IPS DF 4.7 (cell line): ENCODE measurements at regions not wholly inside any gene's neighbourhood (a gene's known extent, or its start where the extent isn't known, plus 50 kb on each side); places are given as distances from the start of the nearest gene placed in this dataset.
"Not testable (repeated sequence)": the region's sequence is repeated elsewhere in the genome, so short reads cannot be mapped to it uniquely, and the experiment has no call there.

Experiments
- DNase-seq: peaks from one replicate; pipeline ENCODE4 v3.0.0-alpha.2; 2013; ENCODE audit warnings: low spot score; ENCODE audit errors: extremely low read depth

- no peak for DNase-seq
Observed at GRCh38 chr7:142535123-142535779, 214.0 kb upstream of the PRSS1 start.

GRCh38 chr7:142534726-142535122 lies 214.5 kb upstream of the PRSS1 start:
- DNase-seq = no peak

DNA sequence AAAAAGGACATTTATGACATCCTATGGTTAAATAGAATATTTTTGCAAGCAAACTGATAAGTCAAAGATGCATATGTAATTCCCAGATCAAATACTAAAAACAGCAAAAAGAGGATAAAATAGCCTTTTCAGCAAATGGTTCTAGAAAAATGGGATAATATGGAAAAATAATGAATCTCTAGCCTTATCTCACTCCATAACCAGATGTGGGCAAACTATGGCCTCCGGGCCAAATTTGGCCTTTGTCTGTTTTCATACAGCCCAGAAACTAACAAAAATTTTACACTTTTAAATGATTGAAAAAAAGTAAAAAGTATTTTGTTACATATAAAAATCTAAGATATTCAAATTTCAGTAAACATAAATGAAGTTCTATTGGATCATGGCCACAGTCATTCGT lies 215.4 kb upstream of the PRSS1 start:
- DNase-seq = no peak

DNA sequence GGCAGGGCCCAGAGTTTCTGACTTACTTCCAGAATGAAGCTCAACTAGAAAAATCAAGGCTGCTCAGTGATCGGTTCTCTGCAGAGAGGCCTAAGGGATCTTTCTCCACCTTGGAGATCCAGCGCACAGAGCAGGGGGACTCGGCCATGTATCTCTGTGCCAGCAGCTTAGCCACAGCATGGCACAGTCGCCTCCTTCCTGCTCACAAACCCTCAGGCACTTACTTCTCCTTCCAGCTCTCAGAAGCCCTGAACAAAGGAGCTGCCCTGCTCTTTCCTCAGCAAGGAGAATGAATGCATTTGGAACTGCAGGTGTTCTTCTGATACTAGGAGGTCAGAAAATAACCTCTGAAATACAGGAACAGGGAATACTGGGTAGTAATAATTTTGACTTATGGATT lies 219.7 kb upstream of the PRSS1 start:
- no peak for DNase-seq

DNA sequence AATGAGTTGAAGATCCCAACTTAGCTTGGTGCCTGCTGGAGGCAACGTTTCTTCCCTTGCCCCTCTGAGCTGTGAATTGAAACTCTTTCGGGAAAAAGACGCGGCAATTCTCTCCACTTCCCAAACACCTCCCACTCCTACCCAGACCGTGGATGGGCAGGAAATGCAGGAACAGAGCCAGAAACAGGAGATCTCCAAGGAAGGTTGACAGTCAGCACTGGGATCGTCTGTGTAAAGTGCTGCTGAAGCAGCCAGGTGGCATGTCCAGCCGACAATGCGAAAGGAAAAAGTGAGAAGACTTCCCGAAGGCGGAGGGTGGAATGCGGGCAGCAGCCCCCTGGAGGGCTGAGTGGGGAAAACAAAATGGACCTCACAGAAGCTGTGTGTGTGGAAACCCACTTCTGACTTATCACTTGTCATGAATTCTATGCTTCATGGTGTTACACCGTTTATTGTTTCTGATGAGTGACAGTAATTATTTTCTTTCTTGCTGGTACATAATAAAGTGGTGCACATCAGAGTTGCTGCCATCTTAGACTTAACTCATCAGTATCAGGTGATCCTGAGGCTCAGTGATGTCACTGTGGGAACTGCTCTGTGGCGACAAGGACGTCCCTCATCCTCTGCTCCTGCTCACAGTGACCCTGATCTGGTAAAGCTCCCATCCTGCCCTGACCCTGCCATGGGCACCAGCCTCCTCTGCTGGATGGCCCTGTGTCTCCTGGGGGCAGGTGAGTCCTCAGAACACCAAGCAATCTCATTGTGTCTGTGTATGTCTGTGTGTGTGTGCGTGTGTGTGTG lies 220.5 kb upstream of the PRSS1 start:
- no peak for DNase-seq

GRCh38 chr7:142523821-142524460 lies 225.3 kb upstream of the PRSS1 start:
- no peak for DNase-seq

DNA sequence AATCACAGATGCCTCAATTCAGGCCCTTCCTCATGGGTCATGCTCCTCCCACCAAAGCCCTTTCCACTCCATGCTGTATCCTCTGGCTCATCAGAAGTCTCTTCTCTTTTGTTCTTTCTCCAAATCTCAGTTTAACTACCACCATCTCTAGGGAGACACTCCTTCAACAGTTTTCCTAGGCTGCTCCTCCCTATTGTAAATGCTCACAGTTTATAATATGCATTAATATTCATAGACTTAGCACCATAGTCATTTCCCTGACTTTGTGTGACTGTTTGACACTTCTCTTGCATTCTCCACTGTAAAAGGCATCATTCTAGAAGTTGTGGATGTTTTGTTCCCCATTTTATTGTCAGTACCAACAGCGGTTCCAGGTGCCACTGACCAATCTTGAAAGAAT lies 226.5 kb upstream of the PRSS1 start:
- no peak for DNase-seq

DNA sequence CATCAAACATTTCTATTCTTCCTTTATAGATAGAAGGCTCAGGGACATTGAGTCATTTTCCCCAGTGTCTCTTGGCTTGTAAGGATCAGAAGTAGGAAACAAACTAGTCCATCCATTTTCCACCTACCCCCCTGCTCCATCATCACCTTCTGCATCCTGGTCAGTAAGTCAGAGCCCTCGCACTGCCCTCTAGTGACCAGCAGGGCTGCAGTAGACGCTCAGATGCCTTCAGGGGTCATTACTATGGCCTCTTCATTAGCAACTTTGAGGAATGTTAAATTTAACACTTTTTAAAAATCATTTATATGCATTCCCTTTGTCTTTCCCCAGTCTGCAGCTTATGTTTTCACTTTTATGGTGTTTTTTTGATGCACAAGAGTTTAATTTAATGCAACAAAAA lies 228.4 kb upstream of the PRSS1 start:
- not testable (repeated sequence) for DNase-seq

DNA sequence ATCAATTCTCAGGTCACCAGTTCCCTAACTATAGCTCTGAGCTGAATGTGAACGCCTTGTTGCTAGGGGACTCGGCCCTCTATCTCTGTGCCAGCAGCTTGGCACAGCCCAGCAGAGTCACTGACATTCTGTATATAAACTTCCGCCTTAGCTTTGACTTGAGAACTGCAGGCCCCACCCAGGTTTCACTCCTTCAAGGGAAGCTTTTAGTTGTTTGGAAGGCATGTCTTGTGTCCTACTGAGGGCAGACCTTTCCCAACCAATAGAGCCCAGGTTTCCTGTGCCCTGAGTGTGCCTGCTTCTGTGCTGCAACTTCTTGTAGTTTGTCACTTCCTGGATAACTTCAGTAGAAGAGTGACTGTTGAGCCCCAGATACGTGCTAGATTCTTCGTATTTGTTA lies 228.8 kb upstream of the PRSS1 start:
- not testable (repeated sequence) for DNase-seq

GRCh38 chr7:142519079-142520078 lies 229.9 kb upstream of the PRSS1 start:
- no peak for DNase-seq

DNA sequence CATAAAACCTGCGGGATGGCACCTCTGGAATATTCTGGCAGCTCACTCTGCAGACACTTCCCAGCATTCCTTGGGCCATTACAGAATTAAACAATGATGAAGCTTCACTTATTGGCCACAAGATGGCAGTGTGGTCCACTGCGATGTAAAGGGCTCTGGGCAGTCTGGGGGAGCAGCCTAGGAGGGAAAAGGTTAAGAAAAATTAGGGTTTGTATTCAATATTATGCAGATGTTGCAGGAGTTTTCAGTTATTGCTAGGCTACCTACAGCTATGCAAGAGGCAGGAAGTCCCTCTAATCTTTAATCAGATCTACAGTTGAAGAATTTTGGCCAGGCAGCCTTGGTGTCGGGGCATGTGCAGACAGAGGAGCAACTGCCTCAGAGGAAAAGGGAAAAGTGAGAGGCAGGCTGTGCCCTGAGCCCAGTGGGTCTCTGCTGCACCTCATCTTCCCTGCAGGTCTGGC lies 233.2 kb upstream of the PRSS1 start:
- DNase-seq = no peak

DNA sequence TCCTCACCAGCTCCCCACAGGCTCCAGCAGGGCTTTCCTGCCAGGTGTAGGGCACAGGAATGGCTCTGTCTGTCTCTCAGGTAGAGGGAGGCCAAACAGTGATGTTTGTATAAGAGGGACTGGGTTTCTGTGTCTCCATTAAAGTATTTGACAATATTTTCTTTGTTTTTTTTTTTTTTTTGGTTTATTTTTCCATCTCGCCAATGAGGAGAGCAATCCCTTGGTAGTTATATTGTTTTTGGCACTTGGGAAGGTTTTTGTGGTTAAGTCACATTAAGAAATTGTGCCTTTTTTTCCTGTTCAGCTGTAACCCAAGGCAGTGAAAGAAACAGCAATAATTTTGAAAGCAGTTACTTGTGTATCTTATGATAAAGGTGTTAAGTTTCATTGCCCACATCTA lies 234.6 kb upstream of the PRSS1 start:
- not testable (repeated sequence) for DNase-seq

GRCh38 chr7:142513178-142513955 lies 235.9 kb upstream of the PRSS1 start:
- DNase-seq = no peak

- DNase-seq = no peak
Observed at GRCh38 chr7:142511801-142512200, 237.5 kb upstream of the PRSS1 start.

DNA sequence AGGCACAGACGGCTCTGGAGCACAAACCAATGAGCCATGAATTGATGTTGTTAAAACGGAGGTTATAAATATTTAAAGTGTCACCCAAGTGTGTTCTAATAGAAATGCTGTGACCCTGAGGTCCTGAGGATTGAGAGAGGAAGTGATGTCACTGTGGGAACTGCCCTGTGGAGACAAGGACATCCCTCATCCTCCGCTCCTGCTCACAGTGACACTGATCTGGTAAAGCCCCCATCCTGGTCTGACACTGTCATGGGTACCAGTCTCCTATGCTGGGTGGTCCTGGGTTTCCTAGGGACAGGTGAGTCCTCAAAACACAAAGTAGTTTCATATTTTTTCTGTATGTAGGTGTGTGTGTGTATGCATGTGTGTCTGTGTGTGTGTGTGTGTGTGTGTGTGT lies 237.9 kb upstream of the PRSS1 start:
- DNase-seq = no peak

DNA sequence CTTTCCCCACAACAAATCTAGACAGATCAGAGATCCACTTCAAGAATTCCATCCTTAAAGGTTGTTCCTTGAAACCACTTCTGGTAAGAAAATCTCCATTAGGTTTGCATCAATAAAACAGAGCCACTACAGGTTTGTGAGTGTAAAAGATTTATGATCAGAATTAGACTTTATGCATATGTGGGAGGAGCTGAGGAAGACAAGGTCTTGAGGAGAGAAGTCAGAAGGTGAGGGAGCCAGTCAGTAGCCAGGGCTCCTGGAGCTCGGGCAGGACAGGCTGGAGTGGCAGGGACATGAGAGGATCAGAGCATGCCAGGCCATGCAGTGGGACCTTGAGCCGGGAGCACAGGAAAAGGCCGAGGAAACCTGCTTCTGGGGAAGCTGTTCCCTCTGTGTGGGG lies 240.0 kb upstream of the PRSS1 start:
- DNase-seq = not testable (repeated sequence)

DNA sequence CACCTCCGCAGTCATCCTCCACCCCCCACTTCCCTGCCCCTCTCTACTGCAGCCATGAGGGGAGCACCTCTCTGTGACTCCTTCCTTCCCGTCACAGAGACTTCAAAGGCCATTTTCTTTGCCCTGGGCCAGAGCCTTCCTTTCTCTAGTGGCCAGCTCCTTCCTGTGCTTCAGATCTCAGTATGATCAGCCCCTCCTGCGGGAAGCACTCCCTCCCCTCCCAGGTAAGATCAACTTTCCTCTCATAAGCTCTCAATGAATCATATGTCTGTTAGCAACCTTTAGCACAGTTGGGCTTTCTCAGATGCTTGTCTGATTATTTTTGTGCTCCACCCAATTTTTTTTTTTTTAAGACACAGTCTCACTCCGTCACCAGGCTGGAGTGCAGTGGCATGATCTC lies 241.0 kb upstream of the PRSS1 start:
- no peak for DNase-seq

- DNase-seq = no peak
Observed at GRCh38 chr7:142507799-142508198, 241.5 kb upstream of the PRSS1 start.

- not testable (repeated sequence) for DNase-seq
Observed at GRCh38 chr7:142507066-142507465, 242.2 kb upstream of the PRSS1 start.

DNA sequence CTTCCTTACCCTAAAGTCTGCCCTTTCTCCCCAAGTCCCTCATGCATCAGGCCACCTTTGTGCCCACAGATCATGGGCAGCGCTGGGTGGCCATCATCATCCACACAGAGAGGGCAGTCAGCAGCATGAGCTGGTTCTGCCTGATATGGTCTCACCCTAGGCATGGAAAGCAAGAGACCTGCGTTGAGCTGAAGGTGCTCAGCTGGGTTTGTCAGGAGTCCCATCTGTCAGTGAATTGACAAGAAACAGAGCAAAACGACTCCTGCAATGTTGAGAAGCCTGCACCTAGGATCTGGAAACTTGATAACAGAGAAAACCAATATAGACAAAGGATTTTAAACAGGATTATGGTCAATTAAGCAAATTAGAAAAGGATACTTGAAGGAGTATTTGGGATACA lies 242.7 kb upstream of the PRSS1 start:
- no peak for DNase-seq
